ENCODE measurements at regions not wholly inside any gene's neighbourhood (a gene's known extent, or its start where the extent isn't known, plus 50 kb on each side); places are given as distances from the start of the nearest gene placed in this dataset.

GRCh38 chr2:176508984-176509740 is 239.9 kb downstream of the MTX2 start:
- Mint-ChIP-seq H3K27me3 (ENCODE audit: insufficient read depth) (peaks cover 18% of the 10 kb centered on the region), H3K9me3 (no peaks in the 10 kb centered on the region), H3K4me1 (ENCODE audit: low read depth) (peaks cover 8% of the 10 kb centered on the region; the same call in 1 of the 2 replicates), H3K27ac (no peak overlapping the region), H3K4me3 (no peak overlapping the region), H3K36me3 (ENCODE audit: low read depth) (no peaks in the 10 kb centered on the region)
- no peak for TF ChIP-seq CTCF (IDR thresholded peaks at IDR 0.05)
- no peak for DNase-seq

DNA sequence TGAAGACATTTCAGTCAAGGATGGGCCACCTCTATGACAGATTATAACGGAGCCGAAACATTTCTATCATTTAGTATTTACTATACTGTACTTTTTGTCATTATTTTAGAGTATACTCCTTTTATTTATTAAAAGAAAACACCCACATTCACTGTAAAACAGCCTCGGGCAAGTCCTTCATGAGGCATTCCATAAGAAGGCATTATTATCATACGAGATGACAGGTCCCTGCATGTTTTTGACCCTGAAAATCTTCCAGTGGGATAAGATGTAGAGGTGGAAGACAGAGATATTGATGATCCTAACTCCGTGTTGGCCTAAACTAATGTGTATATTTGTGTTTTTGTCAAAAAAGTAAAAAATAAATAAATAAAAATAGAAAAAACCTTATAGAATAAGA is 245.0 kb downstream of the MTX2 start:
- DNase-seq = no peak
- Mint-ChIP-seq H3K4me1 (ENCODE audit: low read depth) (peaks cover 12% of the 10 kb centered on the region; the same call in 1 of the 2 replicates), H3K27me3 (ENCODE audit: insufficient read depth) (peaks cover 11% of the 10 kb centered on the region), H3K4me3 (no peak overlapping the region), H3K36me3 (ENCODE audit: low read depth) (no peaks in the 10 kb centered on the region), H3K9me3 (no peaks in the 10 kb centered on the region), H3K27ac (no peak overlapping the region)
- TF ChIP-seq CTCF (IDR thresholded peaks at IDR 0.05) = no peak

DNA sequence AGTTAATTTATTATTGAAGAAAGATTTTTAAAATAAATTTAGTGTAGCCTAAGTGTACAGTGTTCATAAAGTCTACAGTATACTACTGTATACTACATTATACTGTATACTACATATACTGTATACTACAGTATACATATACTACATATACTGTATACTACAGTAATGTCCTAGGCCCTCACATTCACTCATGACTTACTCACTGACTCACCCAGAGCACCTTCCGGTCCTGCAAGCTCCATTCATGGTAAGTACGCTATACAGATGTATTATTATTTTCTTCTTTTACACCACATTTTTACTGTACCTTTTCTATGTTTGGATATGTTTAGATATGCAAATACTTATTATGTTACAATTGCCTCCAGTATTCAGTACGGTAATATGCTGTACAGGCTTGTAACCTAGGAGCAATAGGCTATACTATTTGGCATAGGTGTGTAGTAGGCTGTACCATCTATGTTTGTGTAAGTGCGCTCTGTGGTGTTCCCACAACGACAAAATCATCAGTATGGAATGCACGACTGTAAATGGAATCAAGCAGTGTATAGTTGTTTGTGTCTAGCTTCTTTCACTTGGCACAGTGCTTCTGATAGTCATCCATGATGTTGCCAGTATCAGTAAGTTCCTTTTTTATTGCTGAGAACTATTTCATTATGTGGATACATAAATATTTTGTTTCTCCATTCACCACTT is 245.7 kb downstream of the MTX2 start:
- no peak for TF ChIP-seq CTCF (IDR thresholded peaks at IDR 0.05)
- peaks cover 11% of the 10 kb centered on the region for H3K27me3 Mint-ChIP-seq (ENCODE audit: insufficient read depth)
- peaks cover 10% of the 10 kb centered on the region; the same call in 1 of the 2 replicates for H3K4me1 Mint-ChIP-seq (ENCODE audit: low read depth)

DNA sequence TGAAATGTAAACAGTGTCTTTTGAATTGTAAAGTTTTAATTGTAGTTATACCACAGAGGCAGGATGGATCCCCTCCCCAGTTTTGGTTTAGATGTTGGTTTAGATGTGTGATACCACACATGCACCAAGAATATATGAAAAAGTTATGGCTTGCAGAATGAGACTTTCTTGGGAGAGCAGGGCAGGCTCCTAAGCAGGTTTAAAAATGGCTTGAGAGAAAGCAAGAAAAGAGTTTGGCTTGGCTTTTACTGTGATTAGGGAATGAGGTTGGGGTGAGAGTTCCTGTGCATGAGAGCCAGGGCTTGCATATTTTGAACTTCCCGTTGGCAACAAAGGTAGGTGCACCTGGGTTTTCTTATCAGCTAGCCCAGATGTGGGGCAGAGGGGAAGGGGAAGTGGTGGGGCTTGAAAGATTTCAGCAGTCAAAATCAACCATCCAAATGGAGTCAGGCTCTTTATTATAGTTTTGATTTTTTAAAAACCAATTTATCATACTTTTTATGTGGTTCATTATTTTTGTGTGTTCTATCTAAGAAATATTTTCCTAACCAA is 246.9 kb downstream of the MTX2 start:
- Mint-ChIP-seq H3K4me3 (no peak overlapping the region), H3K27me3 (ENCODE audit: insufficient read depth) (peaks cover 11% of the 10 kb centered on the region), H3K9me3 (no peaks in the 10 kb centered on the region), H3K27ac (no peak overlapping the region), H3K36me3 (ENCODE audit: low read depth) (no peaks in the 10 kb centered on the region), H3K4me1 (ENCODE audit: low read depth) (peaks cover 16% of the 10 kb centered on the region; the same call in 1 of the 2 replicates)
- no peak for TF ChIP-seq CTCF (IDR thresholded peaks at IDR 0.05)
- no peak for DNase-seq

More for the DNA sequence above, 245.7 kb downstream of the MTX2 start:
- no peaks in the 10 kb centered on the region for H3K9me3 Mint-ChIP-seq
- H3K27ac Mint-ChIP-seq = no peak overlapping the region
- DNase-seq = no peak
- H3K36me3 Mint-ChIP-seq (ENCODE audit: low read depth) = no peaks in the 10 kb centered on the region
- no peak overlapping the region for H3K4me3 Mint-ChIP-seq

DNA sequence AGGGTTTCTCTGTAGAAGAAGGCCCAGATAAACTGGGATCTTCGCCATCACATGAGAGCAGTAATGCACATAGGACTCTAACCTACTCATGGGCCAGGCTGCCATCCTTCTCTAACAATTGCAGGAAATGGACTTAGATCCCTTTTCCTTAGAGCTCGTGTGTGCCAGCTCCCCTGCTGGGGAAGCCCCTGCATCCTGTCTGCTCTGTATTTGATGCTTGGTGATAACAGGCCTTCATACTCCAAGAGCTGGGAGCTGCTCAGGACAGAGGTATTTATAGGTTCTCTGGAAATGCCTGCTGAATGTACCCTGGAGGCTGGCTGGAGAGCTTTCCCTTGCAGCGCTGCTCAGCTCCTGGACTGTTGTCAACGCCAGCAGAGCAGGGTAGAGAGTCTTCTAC is 249.6 kb downstream of the MTX2 start:
- Mint-ChIP-seq H3K9me3 (no peaks in the 10 kb centered on the region), H3K4me3 (no peak overlapping the region), H3K27me3 (ENCODE audit: insufficient read depth) (peaks cover 7% of the 10 kb centered on the region), H3K36me3 (ENCODE audit: low read depth) (no peaks in the 10 kb centered on the region), H3K27ac (no peak overlapping the region), H3K4me1 (ENCODE audit: low read depth) (peaks cover 16% of the 10 kb centered on the region; the same call in 1 of the 2 replicates)
- peak; percentile 17 for DNase-seq
- TF ChIP-seq CTCF (IDR thresholded peaks at IDR 0.05) = no peak
